Endothelial cell of umbilical vein (primary cell): ENCODE measurements at regions not wholly inside any gene's neighbourhood (a gene's known extent, or its start where the extent isn't known, plus 50 kb on each side); places are given as distances from the start of the nearest gene placed in this dataset.

Experiments
- BruUV-seq: library from RNA; stranded (reverse); fragments of 400-500 nt; replicated peaks from 2 replicates; lab custom pipeline; 2021; lab: Mats Ljungman, UMichigan
- CTCF ChIA-PET: fragments of 300-600, 350-600 bp; sonication (Branson Sonifier 250); formaldehyde crosslinking; loops from one replicate; lab custom pipeline; 2021; ENCODE audit warnings: antibody characterized with exemption, inconsistent platforms; lab: Charles Lee
- POLR2A ChIA-PET: fragments of 300-600, 350-600 bp; sonication (Branson Sonifier 250); formaldehyde crosslinking; loops from one replicate; lab custom pipeline; 2021; ENCODE audit warnings: antibody characterized with exemption, inconsistent platforms; lab: Charles Lee
- DNase-seq: peaks from one replicate; pipeline ENCODE4 v3.0.0-alpha.2; 2011; ENCODE audit warnings: low read depth, low spot score
- FAIRE-seq: peaks from 2 replicates; lab custom pipeline; 2011; peaks lifted over from hg19 to GRCh38; lab: Jason Lieb, UNC
- H2AFZ ChIP-seq: 2 replicates; pipeline ENCODE4 v1.6.0; 2012; ENCODE audit warnings: low read depth, low read length, control low read depth, inconsistent platforms
- H3K27ac ChIP-seq: 2 replicates; pipeline ENCODE4 v1.5.1; 2011; ENCODE audit warnings: low read depth, mild to moderate bottlenecking, control low read depth, low read length, moderate library complexity; ENCODE audit not compliant: insufficient read depth
- H3K27me3 ChIP-seq, 2 experiments: 2 replicates each; pipeline versions ENCODE4 v1.6.0 to v1.6.1; 2011; ENCODE audit warnings: low read length in 2 of 2, mixed read lengths in 1 of 2; ENCODE audit not compliant: control insufficient read depth in 2 of 2, insufficient read depth in 2 of 2
- H3K36me3 ChIP-seq, 2 experiments: 2 replicates in 1 of 2; 3 replicates in 1 of 2; pipeline ENCODE4 v1.5.1; 2011; ENCODE audit warnings: low read length in 2 of 2, mild to moderate bottlenecking in 1 of 2, moderate library complexity in 1 of 2; ENCODE audit not compliant: control insufficient read depth in 2 of 2, insufficient read depth in 2 of 2; ENCODE audit errors: extremely low read depth in 1 of 2
- H3K4me1 ChIP-seq: 3 replicates; pipeline ENCODE4 v1.5.1; 2011; ENCODE audit warnings: mild to moderate bottlenecking, low read length; ENCODE audit not compliant: control insufficient read depth, insufficient read depth; ENCODE audit errors: extremely low read depth
- H3K4me2 ChIP-seq: 2 replicates; pipeline ENCODE4 v1.6.1; 2011; ENCODE audit warnings: low read length, control low read depth, mixed read lengths; ENCODE audit not compliant: insufficient read depth
- H3K4me3 ChIP-seq, 3 experiments: fragments of 200-600 bp in 1 of 3; sonication (generic), shearing (Covaris generic) in 1 of 3; replicated peaks in 1 of 3; 2 replicates each; pipeline ENCODE4 v1.5.1; 2011 to 2016; ENCODE audit warnings: control low read depth in 3 of 3, low read length in 3 of 3, mild to moderate bottlenecking in 2 of 3, inconsistent platforms in 1 of 3, low read depth in 1 of 3, moderate library complexity in 1 of 3; ENCODE audit not compliant: insufficient read depth in 1 of 3
- H3K79me2 ChIP-seq: 2 replicates; pipeline ENCODE4 v1.6.0; 2012; ENCODE audit warnings: low read length, inconsistent platforms; ENCODE audit not compliant: control insufficient read depth, insufficient read depth
- H3K9ac ChIP-seq: replicated peaks from 2 replicates; pipeline ENCODE3; 2011; ENCODE audit warnings: low read length, control low read depth; ENCODE audit not compliant: insufficient read depth; ENCODE audit errors: extremely low read depth
- H3K9me1 ChIP-seq: replicated peaks from 3 replicates; pipeline ENCODE4 v1.6.0; 2011; ENCODE audit warnings: mild to moderate bottlenecking, low read length; ENCODE audit not compliant: control insufficient read depth, insufficient read depth; ENCODE audit errors: extremely low read depth
- H3K9me3 ChIP-seq: replicated peaks from 2 replicates; pipeline ENCODE4 v1.5.1; 2012; ENCODE audit warnings: low read length, inconsistent platforms; ENCODE audit not compliant: control insufficient read depth, insufficient read depth
- H4K20me1 ChIP-seq: replicated peaks from 2 replicates; pipeline ENCODE3; 2011; ENCODE audit warnings: mild to moderate bottlenecking, low read length; ENCODE audit not compliant: control insufficient read depth, insufficient read depth; ENCODE audit errors: extremely low read depth
- EZH2 ChIP-seq: IDR thresholded peaks from 2 replicates; pipeline ENCODE4 v1.6.1; 2012; ENCODE audit warnings: borderline replicate concordance, low read depth, mild to moderate bottlenecking, moderate library complexity, low read length, inconsistent platforms; ENCODE audit not compliant: severe bottlenecking
- FOS ChIP-seq: IDR thresholded peaks from 2 replicates; pipeline ENCODE4 v1.6.1; 2011; ENCODE audit warnings: mild to moderate bottlenecking, low read length, moderate library complexity, borderline replicate concordance; ENCODE audit not compliant: insufficient read depth
- GATA2 ChIP-seq: IDR thresholded peaks from 2 replicates; pipeline ENCODE4 v1.7.0; 2011; ENCODE audit warnings: low read depth, mild to moderate bottlenecking, moderate library complexity, mixed read lengths, low read length; ENCODE audit not compliant: insufficient read length, insufficient read depth
- JUN ChIP-seq: IDR thresholded peaks from 2 replicates; pipeline ENCODE4 v1.6.1; 2011; ENCODE audit warnings: borderline replicate concordance, low read depth; ENCODE audit not compliant: insufficient read length, insufficient read depth
- MAX ChIP-seq: IDR thresholded peaks from 2 replicates; pipeline ENCODE4 v1.6.1; 2011; ENCODE audit not compliant: insufficient read depth, insufficient read length
- MYC ChIP-seq: IDR thresholded peaks from one replicate; pipeline ENCODE4 v1.6.1; 2011; ENCODE audit warnings: mild to moderate bottlenecking, low read depth, low read length
- POLR2A ChIP-seq: IDR thresholded peaks from 2 replicates; pipeline ENCODE4 v1.6.1; 2012; ENCODE audit warnings: low read depth, mild to moderate bottlenecking, control low read depth, low read length
- POLR2AphosphoS5 ChIP-seq: IDR thresholded peaks from 2 replicates; pipeline ENCODE4 v1.6.1; 2012; ENCODE audit warnings: low read depth, mild to moderate bottlenecking, control low read depth, low read length, moderate library complexity; ENCODE audit not compliant: insufficient read depth
- dilution Hi-C: fragments of 300-500 bp; cut with MboI; formaldehyde crosslinking; loops from one replicate; pipeline ENCODE4 v1.15.0; 2019; ENCODE audit warnings: low sequenced_read_pairs; ENCODE audit not compliant: extremely low pct_ligation_motif_present
- intact Hi-C: fragments of 100-400 bp; cut with micrococcal nuclease; formaldehyde crosslinking; loops from one replicate; pipeline ENCODE4 v1.10.0; 2022
- TF ChIP-seq, protein P1 (sequence below), 2 donors: IDR thresholded peaks; 1 replicate in 1 of 2; 2 replicates in 1 of 2; pipeline ENCODE4 v1.5.1; 2011; ENCODE audit warnings: low read length in 2 of 2, mild to moderate bottlenecking in 2 of 2, moderate library complexity in 2 of 2, control low read depth in 1 of 2, inconsistent platforms in 1 of 2, low read depth in 1 of 2; ENCODE audit not compliant: insufficient read depth in 1 of 2; ENCODE audit errors: extremely low read depth in 1 of 2

DNA sequence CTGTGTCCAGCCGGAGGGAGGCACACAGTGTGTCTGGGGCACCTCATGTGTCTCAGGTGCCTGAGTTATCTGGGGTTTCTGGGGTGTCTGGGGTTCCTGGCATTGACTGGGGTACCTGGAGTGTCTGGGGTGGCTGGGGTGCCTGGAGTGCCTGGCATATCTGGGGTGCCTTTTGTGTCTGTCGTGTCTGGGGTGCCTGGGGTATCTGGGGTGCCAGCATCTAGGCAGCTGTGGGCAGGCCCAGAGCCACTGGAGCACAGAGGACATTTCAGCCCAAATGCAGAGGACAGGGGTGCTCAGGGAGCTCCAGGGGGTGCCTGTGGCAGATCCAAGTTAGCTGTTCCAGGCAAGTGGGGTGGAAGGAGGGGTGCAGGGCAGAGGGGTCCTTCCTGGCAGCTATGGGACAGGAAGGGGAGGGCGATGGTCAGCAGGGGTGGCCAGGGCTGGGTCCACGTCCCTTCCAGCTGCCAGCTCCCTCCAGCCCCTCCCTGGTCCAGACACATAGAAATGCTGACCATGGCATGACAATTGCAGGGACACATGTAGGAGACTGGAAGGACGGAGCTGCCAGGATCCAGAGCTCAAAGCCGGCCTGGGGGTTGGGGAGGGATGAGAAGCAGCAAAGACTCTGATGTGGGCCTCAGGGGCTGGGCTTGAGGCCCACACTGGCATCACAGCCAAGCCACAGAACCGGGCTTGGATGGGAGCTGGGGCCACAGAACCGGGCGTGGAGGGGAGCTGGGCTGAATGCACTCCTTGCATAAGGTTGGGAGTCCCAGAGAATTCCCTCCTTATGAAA lies 133.0 kb downstream of the BRD1 start:
- TF ChIP-seq POLR2A (no peak), POLR2AphosphoS5 (no peak), FOS (no peak), EZH2 (no peak), MAX (no peak), JUN (no peak), MYC (no peak), GATA2 (no peak)
- TF ChIP-seq, protein P1, sequence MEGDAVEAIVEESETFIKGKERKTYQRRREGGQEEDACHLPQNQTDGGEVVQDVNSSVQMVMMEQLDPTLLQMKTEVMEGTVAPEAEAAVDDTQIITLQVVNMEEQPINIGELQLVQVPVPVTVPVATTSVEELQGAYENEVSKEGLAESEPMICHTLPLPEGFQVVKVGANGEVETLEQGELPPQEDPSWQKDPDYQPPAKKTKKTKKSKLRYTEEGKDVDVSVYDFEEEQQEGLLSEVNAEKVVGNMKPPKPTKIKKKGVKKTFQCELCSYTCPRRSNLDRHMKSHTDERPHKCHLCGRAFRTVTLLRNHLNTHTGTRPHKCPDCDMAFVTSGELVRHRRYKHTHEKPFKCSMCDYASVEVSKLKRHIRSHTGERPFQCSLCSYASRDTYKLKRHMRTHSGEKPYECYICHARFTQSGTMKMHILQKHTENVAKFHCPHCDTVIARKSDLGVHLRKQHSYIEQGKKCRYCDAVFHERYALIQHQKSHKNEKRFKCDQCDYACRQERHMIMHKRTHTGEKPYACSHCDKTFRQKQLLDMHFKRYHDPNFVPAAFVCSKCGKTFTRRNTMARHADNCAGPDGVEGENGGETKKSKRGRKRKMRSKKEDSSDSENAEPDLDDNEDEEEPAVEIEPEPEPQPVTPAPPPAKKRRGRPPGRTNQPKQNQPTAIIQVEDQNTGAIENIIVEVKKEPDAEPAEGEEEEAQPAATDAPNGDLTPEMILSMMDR (IDR thresholded peaks at IDR 0.05; ENCODE audit: extremely low read depth in 1 of 2, insufficient read depth in 1 of 2, low read depth in 1 of 2, low read length in 2 of 2) = no peak
- dilution Hi-C loops = no loop called here
- H3K27me3 ChIP-seq = no peaks in the 10 kb centered on the region
- ChIA-PET CTCF (interaction anchor here (1.3 kb wide), 1 partner anchor 61 kb away, joined by 3 read pairs; no protein-coding TSS in a partner anchor), POLR2A (no interaction called here)
- H3K36me3 ChIP-seq = no peaks in the 10 kb centered on the region
- H3K27ac ChIP-seq = no peak overlapping the region
- H3K9ac ChIP-seq = no peak overlapping the region
- H3K9me3 ChIP-seq = no peaks in the 10 kb centered on the region
- FAIRE-seq (no peak), DNase-seq (no peak)
- intact Hi-C loops = no loop called here
- no peak overlapping the region for H3K4me2 ChIP-seq
- no peak overlapping the region for H3K4me3 ChIP-seq
- BruUV-seq = no TSS peak
- H4K20me1 ChIP-seq = no peaks in the 10 kb centered on the region
- H3K4me1 ChIP-seq = no peaks in the 10 kb centered on the region
- no peaks in the 10 kb centered on the region for H3K9me1 ChIP-seq
- H2AFZ ChIP-seq = no peak overlapping the region
- no peaks in the 10 kb centered on the region for H3K79me2 ChIP-seq
